OCI-LY7 (cell line): ENCODE measurements at regions not wholly inside any gene's neighbourhood (a gene's known extent, or its start where the extent isn't known, plus 50 kb on each side); places are given as distances from the start of the nearest gene placed in this dataset.

ENCODE experiments used
- BruUV-seq: library from RNA; stranded (reverse); fragments of 400-500 nt; replicated peaks from 2 replicates; lab custom pipeline; 2021; lab: Mats Ljungman, UMichigan
- CTCF ChIA-PET: fragments of 300-600 bp; sonication (Branson Sonifier 250); formaldehyde crosslinking; loops from one replicate; lab custom pipeline; 2022; ENCODE audit warnings: antibody characterized with exemption; ENCODE audit not compliant: unreplicated experiment; lab: Charles Lee
- POLR2A ChIA-PET: fragments of 300-600 bp; sonication (Branson Sonifier 250); formaldehyde crosslinking; loops from one replicate; lab custom pipeline; 2022; ENCODE audit warnings: antibody characterized with exemption; lab: Charles Lee
- DNase-seq: peaks from one replicate; pipeline ENCODE4 v3.0.0-alpha.2; 2015; ENCODE audit warnings: low spot score
- H2AFZ ChIP-seq: fragments of 200-600 bp; sonication (generic), shearing (Covaris generic); 2 replicates; pipeline ENCODE4 v1.6.1; 2014; ENCODE audit warnings: mild to moderate bottlenecking, antibody characterized with exemption, low read length, moderate library complexity
- H3K27ac ChIP-seq: fragments of 200-600 bp; sonication (generic); 2 replicates; pipeline ENCODE4 v1.5.1; 2014; ENCODE audit warnings: mixed run types, low read depth, mild to moderate bottlenecking, moderate library complexity, low read length, inconsistent platforms; ENCODE audit not compliant: poor library complexity, severe bottlenecking
- H3K36me3 ChIP-seq: fragments of 200-600 bp; sonication (generic); 2 replicates; pipeline ENCODE4 v1.6.1; 2014; ENCODE audit warnings: mild to moderate bottlenecking, antibody characterized with exemption, low read length, moderate library complexity, mixed read lengths; ENCODE audit not compliant: insufficient read depth
- H3K4me1 ChIP-seq: fragments of 200-600 bp; sonication (generic); 2 replicates; pipeline ENCODE4 v1.5.1; 2014; ENCODE audit warnings: mild to moderate bottlenecking, low read length; ENCODE audit not compliant: insufficient read depth, poor library complexity, severe bottlenecking
- H3K4me2 ChIP-seq: fragments of 200-600 bp; sonication (generic); 2 replicates; pipeline ENCODE4 v1.6.1; 2014; ENCODE audit warnings: mild to moderate bottlenecking, low read length
- H3K4me3 ChIP-seq: fragments of 200-600 bp; sonication (generic); 2 replicates; pipeline ENCODE4 v1.5.1; 2014; ENCODE audit warnings: mild to moderate bottlenecking, low read depth, low read length; ENCODE audit not compliant: poor library complexity, severe bottlenecking
- H3K79me2 ChIP-seq: fragments of 200-600 bp; sonication (generic); 2 replicates; pipeline ENCODE4 v1.6.1; 2016; ENCODE audit warnings: low read depth, mild to moderate bottlenecking, low read length, moderate library complexity, mixed read lengths; ENCODE audit not compliant: insufficient read depth
- H3K9me2 ChIP-seq: fragments of 200-600 bp; sonication (generic); 2 replicates; pipeline ENCODE4 v1.6.1; 2016; ENCODE audit warnings: mild to moderate bottlenecking, low read length, mixed read lengths; ENCODE audit not compliant: insufficient read depth
- H3K9me3 ChIP-seq: fragments of 200-600 bp; sonication (generic); 2 replicates; pipeline ENCODE4 v1.6.1; 2014; ENCODE audit warnings: mild to moderate bottlenecking, mixed run types, low read length, mixed read lengths
- H4K20me1 ChIP-seq: fragments of 200-600 bp; sonication (generic); 2 replicates; pipeline ENCODE4 v1.6.1; 2014; ENCODE audit warnings: mild to moderate bottlenecking, antibody characterized with exemption, low read length, moderate library complexity, mixed read lengths; ENCODE audit not compliant: insufficient read depth
- CTCF ChIP-seq: fragments of 200-600 bp; sonication (generic); conservative IDR thresholded peaks from 2 replicates; pipeline ENCODE4 v1.5.1; 2014; ENCODE audit warnings: mild to moderate bottlenecking, antibody characterized with exemption, low read length, moderate library complexity, mixed read lengths
- EZH2phosphoT487 ChIP-seq: fragments of 200-600 bp; sonication (generic); IDR thresholded peaks from 2 replicates; pipeline ENCODE4 v1.6.1; 2018; ENCODE audit warnings: low read depth, borderline replicate concordance, mild to moderate bottlenecking, mixed run types, antibody characterized with exemption, low read length, moderate library complexity, mixed read lengths
- intact Hi-C: fragments of 100-400 bp; cut with micrococcal nuclease; formaldehyde crosslinking; loops from one replicate; pipeline ENCODE4 v1.10.0; 2022; ENCODE audit not compliant: unreplicated experiment

GRCh38 chr16:59260892-59261291, 526.8 kb upstream of the GOT2 start:
- H3K4me3 ChIP-seq = no peak overlapping the region
- no peak for DNase-seq
- CTCF ChIA-PET = no interaction called here
- no peaks in the 10 kb centered on the region for H3K9me2 ChIP-seq
- no peaks in the 10 kb centered on the region for H3K36me3 ChIP-seq
- H3K4me2 ChIP-seq = no peak overlapping the region
- no peaks in the 10 kb centered on the region for H3K9me3 ChIP-seq
- POLR2A ChIA-PET = no interaction called here
- no peaks in the 10 kb centered on the region for H4K20me1 ChIP-seq
- BruUV-seq = no TSS peak
- H2AFZ ChIP-seq = no peak overlapping the region
- TF ChIP-seq CTCF = no peak
- no peak for TF ChIP-seq EZH2phosphoT487
- intact Hi-C loops = no loop called here
- H3K27ac ChIP-seq = no peak overlapping the region
- no peaks in the 10 kb centered on the region for H3K79me2 ChIP-seq
- H3K4me1 ChIP-seq = no peaks in the 10 kb centered on the region

- no peaks in the 10 kb centered on the region for H3K36me3 ChIP-seq
- no TSS peak for BruUV-seq
- no peak for DNase-seq
- intact Hi-C loops = no loop called here
- no peak overlapping the region for H3K27ac ChIP-seq
- H3K9me3 ChIP-seq = no peaks in the 10 kb centered on the region
- H3K4me2 ChIP-seq = no peak overlapping the region
- H3K9me2 ChIP-seq = no peaks in the 10 kb centered on the region
- H3K4me3 ChIP-seq = no peak overlapping the region
- H4K20me1 ChIP-seq = no peaks in the 10 kb centered on the region
- TF ChIP-seq EZH2phosphoT487 (no peak), CTCF (no peak)
- CTCF ChIA-PET = no interaction called here
- H2AFZ ChIP-seq = no peak overlapping the region
- POLR2A ChIA-PET = no interaction called here
- H3K79me2 ChIP-seq = no peaks in the 10 kb centered on the region
- H3K4me1 ChIP-seq = no peaks in the 10 kb centered on the region
These were observed 525.8 kb upstream of the GOT2 start for GRCh38 chr16:59259950-59260319.

DNA sequence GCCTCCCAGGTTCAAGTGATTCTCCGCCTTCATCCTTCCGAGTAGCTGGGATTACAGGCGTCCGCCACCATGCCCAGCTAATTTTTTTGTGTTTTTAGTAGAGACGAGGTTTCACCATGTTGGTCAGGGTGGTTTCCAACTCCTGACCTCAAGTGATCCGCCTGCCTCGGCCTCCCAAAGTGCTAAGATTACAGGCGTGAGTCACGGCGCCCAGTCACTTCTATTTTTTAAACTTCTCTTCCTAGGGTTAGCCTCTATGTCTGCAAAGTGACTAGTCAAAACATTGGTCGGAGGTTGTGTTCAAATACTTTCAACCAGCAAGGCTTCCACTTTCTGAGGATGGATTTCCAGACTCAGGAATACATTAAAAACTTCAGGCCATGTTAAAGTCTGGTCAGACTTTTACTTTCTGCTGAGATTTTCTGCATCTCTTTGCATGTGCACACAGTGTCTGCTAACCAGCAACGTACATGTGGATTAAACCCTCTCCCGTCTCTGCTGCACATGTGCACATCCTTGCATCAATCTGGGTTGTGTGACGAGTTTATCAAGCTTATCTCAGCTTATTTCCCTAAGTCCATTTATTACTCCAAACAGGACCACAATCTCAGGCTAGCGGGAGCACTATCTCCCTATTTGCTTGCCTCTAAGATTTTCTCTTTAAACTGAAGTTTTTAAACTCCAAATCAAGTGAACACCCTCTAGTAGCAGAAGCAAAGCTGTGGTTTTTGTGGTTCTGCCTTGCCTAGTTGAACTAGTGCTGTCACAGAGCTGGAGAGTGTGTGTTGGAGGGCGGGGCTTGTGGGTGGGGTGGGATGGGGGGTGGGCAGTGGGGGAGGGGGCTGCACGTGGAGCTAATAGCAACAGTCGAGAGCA, 525.2 kb upstream of the GOT2 start:
- H3K4me3 ChIP-seq = no peak overlapping the region
- no peak overlapping the region for H3K27ac ChIP-seq
- H3K4me2 ChIP-seq = no peak overlapping the region
- intact Hi-C loops = no loop called here
- no peaks in the 10 kb centered on the region for H3K4me1 ChIP-seq
- no TSS peak for BruUV-seq
- no peaks in the 10 kb centered on the region for H3K36me3 ChIP-seq
- CTCF ChIA-PET = no interaction called here
- H4K20me1 ChIP-seq = no peaks in the 10 kb centered on the region
- no peak overlapping the region for H2AFZ ChIP-seq
- DNase-seq = no peak
- no peaks in the 10 kb centered on the region for H3K9me2 ChIP-seq
- no peak for TF ChIP-seq EZH2phosphoT487
- no peak for TF ChIP-seq CTCF
- H3K79me2 ChIP-seq = no peaks in the 10 kb centered on the region
- H3K9me3 ChIP-seq = no peaks in the 10 kb centered on the region
- POLR2A ChIA-PET = no interaction called here
